ENCODE measurements at regions not wholly inside any gene's neighbourhood (a gene's known extent, or its start where the extent isn't known, plus 50 kb on each side); places are given as distances from the start of the nearest gene placed in this dataset.

DNA sequence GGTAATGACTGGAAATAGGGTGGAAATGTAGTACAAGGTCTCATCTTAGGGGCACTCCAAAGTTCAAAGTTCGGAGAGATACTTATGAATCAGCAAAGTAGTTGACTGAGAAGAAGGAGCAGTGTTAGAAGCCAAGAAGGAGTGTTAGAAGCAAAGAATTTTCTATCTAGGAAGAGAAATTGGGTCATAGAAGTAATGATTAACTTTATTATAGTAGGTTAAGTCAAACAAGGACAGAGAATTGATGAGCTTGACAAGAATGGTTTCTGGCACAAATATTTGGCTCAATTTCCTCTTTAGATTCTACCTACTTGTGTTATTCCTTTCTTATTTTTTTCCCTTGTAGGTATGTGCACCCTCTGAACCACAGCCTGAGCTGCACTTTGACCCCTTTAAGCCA, 810.5 kb upstream of the LRFN5 start:
- TF ChIP-seq, protein P1, sequence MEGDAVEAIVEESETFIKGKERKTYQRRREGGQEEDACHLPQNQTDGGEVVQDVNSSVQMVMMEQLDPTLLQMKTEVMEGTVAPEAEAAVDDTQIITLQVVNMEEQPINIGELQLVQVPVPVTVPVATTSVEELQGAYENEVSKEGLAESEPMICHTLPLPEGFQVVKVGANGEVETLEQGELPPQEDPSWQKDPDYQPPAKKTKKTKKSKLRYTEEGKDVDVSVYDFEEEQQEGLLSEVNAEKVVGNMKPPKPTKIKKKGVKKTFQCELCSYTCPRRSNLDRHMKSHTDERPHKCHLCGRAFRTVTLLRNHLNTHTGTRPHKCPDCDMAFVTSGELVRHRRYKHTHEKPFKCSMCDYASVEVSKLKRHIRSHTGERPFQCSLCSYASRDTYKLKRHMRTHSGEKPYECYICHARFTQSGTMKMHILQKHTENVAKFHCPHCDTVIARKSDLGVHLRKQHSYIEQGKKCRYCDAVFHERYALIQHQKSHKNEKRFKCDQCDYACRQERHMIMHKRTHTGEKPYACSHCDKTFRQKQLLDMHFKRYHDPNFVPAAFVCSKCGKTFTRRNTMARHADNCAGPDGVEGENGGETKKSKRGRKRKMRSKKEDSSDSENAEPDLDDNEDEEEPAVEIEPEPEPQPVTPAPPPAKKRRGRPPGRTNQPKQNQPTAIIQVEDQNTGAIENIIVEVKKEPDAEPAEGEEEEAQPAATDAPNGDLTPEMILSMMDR (conservative IDR thresholded peaks at IDR 0.05), result no peak
- TF ChIP-seq ZFX (IDR thresholded peaks at IDR 0.05), result no peak
- no peak overlapping the region for H3K27ac ChIP-seq

DNA sequence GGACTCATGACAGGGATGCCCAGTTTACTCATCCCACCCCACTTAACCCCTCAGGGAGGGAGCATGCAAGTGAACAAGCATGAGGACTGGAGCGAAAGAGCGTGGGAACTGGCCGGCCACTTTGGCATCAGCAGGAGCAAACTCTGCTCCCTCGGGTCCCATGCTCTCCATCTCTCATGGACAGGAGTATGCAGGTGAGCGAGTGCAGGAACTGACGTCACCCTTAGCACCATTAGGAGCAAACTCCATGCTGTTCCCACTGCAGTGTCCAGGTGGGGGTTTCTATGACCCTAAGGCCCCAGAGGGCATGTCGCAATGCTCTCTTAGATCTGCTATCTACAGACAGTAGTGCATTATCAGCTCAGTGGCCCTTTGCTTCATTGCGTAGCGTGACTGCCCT, 821.8 kb upstream of the LRFN5 start:
- H3K27ac ChIP-seq, result no peak overlapping the region
- TF ChIP-seq ZFX (IDR thresholded peaks at IDR 0.05), result no peak
- TF ChIP-seq, protein P1 (conservative IDR thresholded peaks at IDR 0.05), result no peak

DNA sequence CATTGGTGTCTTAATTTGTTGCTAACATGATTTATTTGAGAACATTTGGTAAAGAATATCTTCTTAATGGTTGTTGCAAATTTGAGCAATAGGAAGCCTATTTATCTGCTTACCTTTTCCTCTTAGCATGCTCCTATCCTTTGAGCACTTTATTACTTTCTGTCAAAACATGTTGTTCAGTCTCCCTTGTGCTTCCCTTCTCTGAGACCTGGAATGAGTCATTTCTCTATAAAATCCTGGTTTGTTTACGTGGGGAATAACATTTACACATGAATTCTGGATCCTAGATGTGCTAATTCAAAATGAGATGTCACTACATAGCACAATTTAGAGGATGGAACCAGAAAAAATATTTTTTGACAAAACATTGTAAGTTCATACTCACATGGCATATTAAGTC, 844.0 kb upstream of the LRFN5 start:
- H3K27ac ChIP-seq, result no peak overlapping the region
- TF ChIP-seq, protein P1 (conservative IDR thresholded peaks at IDR 0.05), result no peak
- TF ChIP-seq ZFX (IDR thresholded peaks at IDR 0.05), result no peak

DNA sequence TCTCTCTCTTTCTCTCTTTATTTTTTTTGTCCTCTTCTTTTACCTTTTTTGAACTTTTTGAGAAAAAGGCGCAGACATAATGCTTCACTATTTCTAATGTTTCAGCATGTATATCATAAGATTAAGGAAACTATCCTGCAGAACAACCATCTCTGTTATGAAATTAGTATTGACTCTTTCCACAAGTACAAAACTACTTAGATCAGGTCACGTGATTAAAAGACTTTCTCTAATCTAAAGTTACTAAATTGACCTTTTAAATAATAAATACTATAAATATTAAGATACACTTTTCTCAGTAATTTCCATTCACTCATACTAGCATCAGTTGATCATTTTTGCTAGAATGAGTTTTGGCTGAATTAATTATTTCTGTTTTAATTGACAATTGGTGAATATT, 844.5 kb upstream of the LRFN5 start:
- TF ChIP-seq ZFX (IDR thresholded peaks at IDR 0.05), result no peak
- TF ChIP-seq, protein P1 (conservative IDR thresholded peaks at IDR 0.05), result no peak
- H3K27ac ChIP-seq, result no peak overlapping the region

DNA sequence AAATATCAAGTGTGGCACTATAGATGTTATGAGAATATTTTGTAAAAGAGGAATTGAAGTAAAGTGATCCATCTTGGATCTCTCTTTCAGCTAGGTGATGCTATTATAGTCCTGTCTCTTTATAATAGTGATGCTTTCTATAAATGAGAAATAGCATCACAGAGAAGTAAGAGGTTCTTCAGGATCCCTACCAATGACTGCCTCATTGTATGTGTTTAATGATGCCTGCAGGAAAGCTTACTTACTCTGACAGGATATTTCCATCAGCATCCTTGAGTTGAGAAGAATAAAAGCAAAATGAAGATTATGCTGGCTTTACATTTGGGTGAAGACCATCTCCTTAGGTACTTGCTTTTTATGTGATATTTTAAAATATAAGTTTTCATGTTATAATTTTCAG, 846.0 kb upstream of the LRFN5 start:
- no peak overlapping the region for H3K27ac ChIP-seq
- TF ChIP-seq, protein P1 (conservative IDR thresholded peaks at IDR 0.05), result no peak
- TF ChIP-seq ZFX (IDR thresholded peaks at IDR 0.05), result no peak

DNA sequence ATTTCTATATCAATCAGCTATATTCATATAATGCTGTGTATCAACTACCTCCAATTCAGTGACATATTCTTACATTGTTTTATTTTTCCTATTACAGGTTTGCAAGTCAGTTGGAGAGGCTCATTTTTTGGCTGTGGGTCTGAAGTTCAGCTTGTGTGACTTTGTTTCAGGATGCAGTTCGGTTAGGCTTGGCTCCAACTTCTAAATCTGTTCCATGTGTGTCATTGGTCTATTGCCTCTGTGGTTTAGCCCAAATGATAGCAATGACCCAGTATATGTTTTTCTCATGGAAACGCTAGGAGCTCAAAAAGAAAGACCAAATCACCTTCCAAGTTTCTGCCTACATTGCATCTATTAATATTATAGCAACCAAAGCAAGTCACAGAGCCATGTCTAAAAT, 848.6 kb upstream of the LRFN5 start:
- no peak overlapping the region for H3K27ac ChIP-seq
- no peak for TF ChIP-seq ZFX (IDR thresholded peaks at IDR 0.05)
- TF ChIP-seq, protein P1 (conservative IDR thresholded peaks at IDR 0.05), result no peak

DNA sequence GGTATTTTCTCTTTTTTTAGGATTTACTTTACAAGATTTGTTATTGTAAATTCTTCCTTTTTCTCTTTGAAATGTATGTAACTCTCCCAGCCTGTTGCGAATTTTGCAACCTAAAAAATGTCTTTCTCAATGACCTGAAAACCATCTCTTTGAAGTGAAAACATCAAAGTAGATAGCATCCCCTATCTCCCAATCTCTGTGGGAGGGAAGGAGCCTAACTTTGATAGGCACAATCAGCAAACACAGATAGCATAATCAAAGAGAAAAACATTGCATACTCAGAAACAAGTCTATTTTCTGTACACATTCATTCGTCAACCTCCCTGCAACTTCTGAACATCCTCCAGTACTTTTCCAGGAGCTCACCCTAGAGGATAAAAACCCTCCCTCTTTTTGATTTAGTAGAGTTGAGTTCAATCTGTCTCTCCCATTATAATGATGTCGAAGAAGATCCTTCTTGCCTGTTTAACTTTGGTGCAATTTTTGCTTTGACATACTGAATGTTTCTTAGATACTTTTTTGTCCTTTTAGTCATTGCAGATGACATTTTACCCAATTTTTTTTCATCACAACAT, 849.2 kb upstream of the LRFN5 start:
- TF ChIP-seq, protein P1 (conservative IDR thresholded peaks at IDR 0.05), result no peak
- TF ChIP-seq ZFX (IDR thresholded peaks at IDR 0.05), result no peak
- H3K27ac ChIP-seq, result no peak overlapping the region

Data from C4-2B (cell line).